ENCODE measurements at regions not wholly inside any gene's neighbourhood (a gene's known extent, or its start where the extent isn't known, plus 50 kb on each side); places are given as distances from the start of the nearest gene placed in this dataset.

DNA sequence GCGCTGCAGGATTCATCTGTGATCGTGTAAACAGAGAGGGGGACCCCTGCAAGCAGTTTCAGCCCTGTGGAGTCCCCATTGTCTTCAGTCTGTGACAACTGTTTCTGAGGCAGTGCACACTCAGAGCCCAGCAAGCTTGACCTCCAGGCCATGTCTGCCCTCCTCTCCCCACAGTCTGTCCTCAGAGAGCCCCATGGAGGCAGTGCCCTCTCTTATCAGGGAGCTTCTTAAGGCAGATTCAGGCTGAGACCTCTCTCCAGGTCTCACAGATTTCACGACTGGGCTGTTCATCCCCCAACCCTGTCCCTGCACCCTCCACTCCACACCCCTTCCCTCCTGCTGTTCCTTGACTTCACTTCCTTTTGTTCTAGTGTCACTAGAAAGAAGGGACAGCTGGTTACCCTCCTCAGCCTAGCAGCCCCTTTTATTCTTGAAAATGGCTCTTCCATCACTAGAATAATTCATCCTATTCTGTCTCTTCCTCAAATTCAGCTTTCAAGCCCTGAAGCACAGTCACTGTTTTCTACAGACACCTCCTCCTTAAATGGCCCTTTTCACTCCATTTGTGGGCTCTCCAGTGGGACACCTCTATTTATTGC is 218.4 kb downstream of the MED10 start:
- no peak for DNase-seq

- no peak for DNase-seq
Observed at GRCh38 chr5:6158974-6159831, 219.1 kb downstream of the MED10 start.

- DNase-seq, result no peak
Observed at GRCh38 chr5:6154216-6154615, 224.1 kb downstream of the MED10 start.

- no peak for DNase-seq
Observed at GRCh38 chr5:6146271-6146670, 232.1 kb downstream of the MED10 start.

DNA sequence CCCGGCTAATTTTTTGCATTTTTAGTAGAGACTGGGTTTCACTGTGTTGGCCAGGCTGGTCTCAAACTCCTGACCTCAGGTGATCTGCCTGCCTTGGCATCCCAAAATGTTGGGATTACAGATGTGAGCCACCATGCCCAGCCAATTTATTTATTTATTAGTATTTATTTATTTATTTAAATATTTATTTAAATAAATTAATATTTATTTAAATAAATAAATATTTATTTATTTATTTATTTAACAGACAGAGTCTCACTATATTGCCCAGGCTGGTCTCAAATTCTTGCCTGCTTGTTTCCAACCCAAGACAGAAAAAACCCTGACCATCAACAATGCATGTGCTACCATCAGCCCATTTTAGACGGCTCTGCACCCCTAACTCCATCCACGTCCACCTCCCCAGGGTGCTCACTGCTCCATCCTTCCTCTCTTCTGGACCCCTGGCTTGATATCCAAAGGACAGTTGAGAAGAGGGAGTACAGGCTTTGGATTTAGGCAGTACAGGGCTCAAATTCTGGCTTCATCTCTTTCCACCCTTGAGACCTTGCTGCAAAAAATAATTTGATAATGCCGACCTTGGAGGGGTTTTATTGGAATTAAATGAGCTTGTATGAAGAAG is 232.6 kb downstream of the MED10 start:
- no peak for DNase-seq

GRCh38 chr5:6143523-6143922 is 234.8 kb downstream of the MED10 start:
- DNase-seq, result no peak

DNA sequence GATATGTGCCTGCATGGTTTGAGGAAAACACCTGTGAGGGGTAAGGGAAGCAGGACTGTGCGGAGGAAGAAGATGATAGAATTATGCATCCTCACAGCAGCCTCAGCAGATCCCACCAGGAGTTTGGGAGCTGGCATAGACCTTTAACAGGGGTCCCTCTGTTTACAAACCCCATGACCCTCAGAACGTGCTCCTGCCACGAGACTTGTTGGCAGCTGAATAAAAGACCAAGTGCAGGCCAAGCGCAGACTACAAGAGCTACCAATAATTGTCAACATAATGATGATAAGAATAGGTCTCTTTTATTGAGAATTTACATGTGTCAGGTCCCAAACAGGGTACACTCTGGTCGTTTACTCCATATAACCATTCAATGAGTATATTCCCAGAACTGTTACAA is 236.0 kb downstream of the MED10 start:
- no peak for DNase-seq

DNA sequence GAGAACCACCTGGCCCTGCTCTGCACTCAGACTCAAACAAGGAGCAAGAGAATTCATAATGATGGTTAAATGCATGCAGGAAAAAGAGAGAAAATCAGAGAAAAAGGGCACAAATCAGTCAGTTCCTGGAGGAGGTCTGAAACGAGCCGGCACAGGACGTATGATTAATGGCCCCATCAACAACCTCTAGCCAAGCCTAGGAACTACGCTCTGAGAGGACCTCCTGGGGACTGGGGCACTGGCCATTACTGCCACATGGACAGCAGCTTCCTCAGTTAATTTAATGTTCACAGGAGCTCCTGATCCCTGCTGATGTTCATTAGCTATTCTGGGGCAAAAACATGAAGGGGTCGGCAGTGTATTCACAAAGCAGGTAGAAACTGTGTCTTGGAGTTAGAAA is 238.1 kb downstream of the MED10 start:
- no peak for DNase-seq

GRCh38 chr5:6135977-6136376 is 242.4 kb downstream of the MED10 start:
- DNase-seq, result no peak

GRCh38 chr5:6134281-6134680 is 244.1 kb downstream of the MED10 start:
- DNase-seq, result no peak

- no peak for DNase-seq
Observed at GRCh38 chr5:6125781-6126180, 252.6 kb downstream of the MED10 start.

GRCh38 chr5:6118691-6119090 is 259.7 kb downstream of the MED10 start:
- no peak for DNase-seq

DNA sequence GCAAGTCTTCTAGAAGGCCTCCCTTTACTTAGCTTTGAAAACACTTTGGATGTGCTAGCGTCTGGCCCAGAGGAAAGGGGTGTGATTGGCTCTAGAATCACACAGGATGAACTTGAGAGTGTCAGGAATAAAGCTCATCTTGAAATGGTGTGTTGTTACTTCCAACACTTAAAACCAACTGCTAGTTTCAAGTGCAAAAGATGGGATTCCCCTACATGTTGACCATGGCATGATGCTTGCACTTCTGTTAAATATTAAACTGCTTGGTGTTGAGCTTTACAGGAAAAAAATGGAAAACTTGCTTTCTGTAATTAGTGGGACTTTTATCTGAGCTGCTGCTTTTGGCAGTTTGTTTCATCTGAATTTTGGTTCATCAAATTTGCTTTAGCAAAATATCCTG is 261.1 kb downstream of the MED10 start:
- DNase-seq, result no peak

DNA sequence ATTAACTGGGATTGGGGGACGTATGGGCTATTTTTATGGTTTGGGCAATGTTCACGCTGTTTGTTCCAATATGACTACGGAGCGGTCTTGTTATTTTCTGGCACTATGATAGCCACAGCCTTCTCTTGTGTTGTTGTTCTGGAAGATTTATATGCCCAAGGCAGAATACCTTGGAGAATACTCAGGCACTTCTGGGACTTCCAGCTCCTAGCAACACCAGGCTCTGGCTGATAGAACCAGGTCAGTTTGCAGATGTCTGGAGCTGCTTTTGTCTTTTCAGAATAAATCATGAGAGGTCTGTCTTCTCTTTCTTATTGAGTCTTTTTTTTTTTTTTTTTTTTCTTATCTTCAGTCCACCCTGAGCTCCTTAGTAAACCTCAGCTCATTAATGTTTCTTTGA is 262.5 kb downstream of the MED10 start:
- DNase-seq, result no peak

GRCh38 chr5:6112538-6112937 is 265.8 kb downstream of the MED10 start:
- DNase-seq, result no peak

GRCh38 chr5:6112125-6112524 is 266.2 kb downstream of the MED10 start:
- DNase-seq, result no peak

DNA sequence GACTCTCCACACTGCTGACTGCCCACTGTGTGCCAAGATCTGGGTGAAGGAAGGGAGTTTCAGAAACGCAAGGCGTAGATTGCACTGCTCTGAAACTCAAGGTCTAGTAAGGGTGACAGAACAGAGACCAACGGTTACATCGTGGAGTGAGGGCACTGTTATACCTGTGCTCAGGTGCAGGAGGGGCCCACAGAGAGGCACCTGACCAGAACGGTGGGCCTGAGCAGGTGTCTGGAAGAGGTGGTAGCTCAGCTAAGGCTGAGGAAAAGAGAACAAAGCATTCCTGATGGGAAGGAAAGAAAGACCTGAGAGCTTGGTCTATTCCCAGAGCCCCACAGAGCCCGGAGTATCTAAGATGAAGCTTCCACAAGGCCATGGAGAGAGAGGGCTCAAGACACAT is 267.2 kb downstream of the MED10 start:
- no peak for DNase-seq

DNA sequence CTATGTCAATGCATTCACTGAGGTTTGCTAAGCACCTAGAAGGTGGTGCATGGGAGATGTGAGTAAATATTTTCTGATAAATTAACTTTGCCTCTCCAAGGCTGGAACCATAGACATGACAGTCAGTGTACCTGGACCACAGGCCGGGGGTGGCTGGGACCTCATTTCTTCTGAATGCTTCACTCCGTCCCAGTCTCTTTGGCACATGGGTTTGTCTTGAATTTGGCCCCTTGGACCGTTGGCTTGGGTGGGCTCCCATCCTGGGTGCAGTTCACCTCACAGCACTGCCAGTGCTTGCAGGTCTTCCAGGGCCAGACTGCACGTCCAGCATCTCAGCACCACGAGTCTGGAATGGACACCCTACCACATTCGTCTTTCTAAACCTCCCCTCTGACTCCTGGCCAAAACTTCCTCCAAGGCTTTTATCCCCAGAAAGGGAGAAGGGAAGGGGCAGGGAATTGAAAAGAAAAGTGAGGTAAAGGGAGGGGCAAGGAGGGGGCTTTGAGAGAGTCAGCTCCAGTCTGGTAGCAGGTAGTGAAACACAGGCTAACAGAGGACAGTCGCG is 267.8 kb downstream of the MED10 start:
- DNase-seq, result no peak

GRCh38 chr5:6108981-6109825 is 269.1 kb downstream of the MED10 start:
- DNase-seq, result no peak

DNA sequence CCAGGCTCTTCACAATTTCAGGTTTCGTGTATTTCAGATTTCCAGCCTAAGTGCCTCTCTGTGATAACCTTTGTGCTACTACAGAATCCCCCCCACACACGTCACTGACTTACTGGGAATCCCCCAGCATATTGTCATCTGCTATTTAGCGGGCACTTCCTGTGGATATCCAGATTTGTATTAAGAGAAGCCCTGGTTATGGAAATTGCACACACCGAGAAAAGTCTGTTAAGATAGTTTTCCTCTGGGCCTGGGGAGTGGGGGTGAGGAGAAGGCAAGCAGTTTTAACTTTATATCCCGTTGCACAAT is 269.9 kb downstream of the MED10 start:
- no peak for DNase-seq

DNA sequence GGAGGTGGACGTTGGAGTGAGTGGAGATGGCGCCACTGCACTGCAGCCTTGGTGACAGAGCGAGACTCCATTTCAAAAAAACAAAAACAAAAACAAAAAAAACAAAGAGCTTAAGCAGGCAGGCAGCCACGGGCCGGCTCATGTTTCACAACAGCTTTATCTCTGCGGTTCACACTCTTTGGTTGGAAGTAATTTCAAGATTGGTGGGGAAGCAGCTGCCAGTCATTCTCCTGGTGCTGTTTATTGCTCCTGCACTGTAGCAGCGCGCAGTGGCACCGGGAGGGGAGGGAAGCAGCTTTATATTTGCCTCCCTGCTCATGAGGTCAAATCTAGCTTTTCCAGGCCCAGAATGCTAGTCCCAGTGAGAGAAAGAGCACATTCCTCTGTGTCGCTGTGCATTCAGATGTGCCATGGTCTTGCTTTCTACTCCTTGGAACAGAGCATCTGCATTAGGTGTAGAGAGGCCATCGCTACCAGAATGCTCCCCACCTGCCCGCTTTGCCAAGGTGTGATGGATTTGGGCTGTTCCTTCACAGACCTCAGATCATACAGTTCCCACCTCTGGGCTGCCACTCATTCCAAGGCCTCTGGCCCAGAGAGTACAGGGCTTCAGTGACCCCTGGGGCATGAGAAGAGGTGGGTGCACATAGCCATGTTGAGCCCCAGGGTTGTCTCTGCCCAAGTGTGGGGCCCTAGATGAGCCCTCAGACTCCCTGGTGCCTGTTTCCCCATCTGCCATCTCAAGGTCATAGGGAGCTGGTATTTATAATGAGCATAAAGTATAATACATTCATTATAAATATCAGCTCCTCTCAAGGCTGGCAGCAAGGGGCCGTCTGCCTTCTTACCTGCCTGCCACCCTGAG is 270.4 kb downstream of the MED10 start:
- no peak for DNase-seq

DNA sequence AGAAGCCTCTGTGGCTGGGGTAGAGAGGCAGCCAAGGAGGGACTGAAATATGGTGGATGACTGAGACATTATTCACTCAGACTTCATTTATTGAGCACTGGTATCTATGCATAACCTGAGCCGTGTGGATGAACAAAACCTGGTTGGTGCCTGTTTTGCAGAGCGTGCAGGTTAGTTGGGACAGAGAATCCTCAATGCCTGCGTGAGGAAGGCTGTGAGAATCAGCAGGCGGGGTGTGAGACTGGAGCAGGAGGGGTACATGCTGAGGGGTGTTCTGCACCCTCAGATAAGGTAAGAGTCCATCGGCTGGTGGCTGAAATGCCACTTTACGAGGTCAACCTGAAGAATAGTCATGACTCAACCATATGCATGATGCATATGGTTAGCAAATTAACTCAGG is 271.6 kb downstream of the MED10 start:
- DNase-seq, result no peak
